ENCODE measurements at regions not wholly inside any gene's neighbourhood (a gene's known extent, or its start where the extent isn't known, plus 50 kb on each side); places are given as distances from the start of the nearest gene placed in this dataset.
A peak's percentile ranks its signal among the peaks of the same experiment; 100 is the strongest.

DNA sequence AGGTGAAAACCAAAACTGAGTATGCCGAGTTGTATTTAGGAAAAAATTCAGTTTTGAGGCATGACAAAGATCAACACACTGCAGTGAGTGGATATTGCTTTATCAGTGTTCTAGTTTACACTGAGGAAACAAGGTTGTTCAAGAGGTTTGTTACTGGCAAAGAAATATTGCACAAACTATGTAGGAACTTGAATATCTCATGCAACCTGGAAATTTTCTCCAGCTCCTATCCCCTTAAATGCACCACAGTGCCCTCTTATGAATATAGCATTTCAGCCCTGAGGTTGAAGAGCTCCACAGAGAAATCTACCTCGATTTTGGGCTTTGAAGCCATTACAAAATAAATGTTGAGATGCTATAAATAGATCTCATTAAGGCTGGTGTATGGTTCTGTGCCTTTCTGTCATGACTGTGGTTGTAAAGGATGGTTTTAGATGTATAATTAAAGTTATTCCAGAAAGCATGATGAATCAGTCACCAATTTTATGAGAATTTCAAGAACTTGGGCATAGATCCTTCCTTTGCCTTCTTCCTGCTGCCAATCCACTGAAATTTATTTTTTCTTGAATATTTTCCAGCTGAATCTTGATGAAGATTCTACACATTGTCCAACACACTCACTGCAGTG, 159.3 kb downstream of the SPATA31D1 start:
- no peak overlapping the region for H3K4me3 ChIP-seq (ENCODE audit: low read length)
- DNase-seq (ENCODE audit: low read depth, low spot score): no peak

- no peak overlapping the region for H3K4me3 ChIP-seq (ENCODE audit: low read length)
These were observed 159.8 kb downstream of the SPATA31D1 start for GRCh38 chr9:82148426-82148810.

DNA sequence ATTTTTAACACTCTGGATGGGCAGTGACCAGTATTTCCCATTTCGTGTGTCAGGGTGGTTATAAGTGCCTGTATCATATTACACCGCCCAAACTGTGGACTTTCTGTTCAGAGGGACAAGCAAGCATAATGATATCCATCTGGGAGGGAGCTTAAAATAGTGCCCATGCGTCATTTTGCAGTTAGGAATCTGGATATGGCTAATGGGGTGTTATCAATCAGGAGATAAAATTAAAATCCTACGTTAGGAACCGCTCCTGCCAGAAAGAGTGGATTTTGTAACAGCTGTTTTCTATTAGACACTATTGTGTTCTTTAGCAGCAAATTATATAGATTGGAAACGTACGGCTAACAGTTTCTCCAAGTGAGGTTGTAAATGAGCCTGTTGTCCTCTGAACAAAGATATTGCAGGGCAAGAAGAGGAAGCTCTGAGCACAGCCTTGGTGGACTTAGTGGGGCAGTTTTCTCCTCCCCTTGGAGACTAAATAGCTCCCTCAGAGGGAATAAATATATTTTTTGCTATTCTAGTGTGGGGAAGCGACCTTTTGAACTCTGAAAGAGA, 160.4 kb downstream of the SPATA31D1 start:
- DNase-seq (ENCODE audit: low read depth, low spot score): no peak
- no peak overlapping the region for H3K4me3 ChIP-seq (ENCODE audit: low read length)

More at GRCh38 chr9:82148426-82148810, 159.8 kb downstream of the SPATA31D1 start:
- DNase-seq (ENCODE audit: low read depth, low spot score): no peak

GRCh38 chr9:82149501-82149946, 161.0 kb downstream of the SPATA31D1 start:
- no peak for DNase-seq (ENCODE audit: low read depth, low spot score)
- H3K4me3 ChIP-seq (ENCODE audit: low read length): no peak overlapping the region

- H3K4me3 ChIP-seq (ENCODE audit: low read length): no peak overlapping the region
- DNase-seq (ENCODE audit: low read depth, low spot score): no peak
These were observed 163.6 kb downstream of the SPATA31D1 start for GRCh38 chr9:82152181-82152580.

- H3K4me3 ChIP-seq (ENCODE audit: low read length): no peak overlapping the region
- no peak for DNase-seq (ENCODE audit: low read depth, low spot score)
These were observed 164.5 kb downstream of the SPATA31D1 start for GRCh38 chr9:82153032-82153431.

DNA sequence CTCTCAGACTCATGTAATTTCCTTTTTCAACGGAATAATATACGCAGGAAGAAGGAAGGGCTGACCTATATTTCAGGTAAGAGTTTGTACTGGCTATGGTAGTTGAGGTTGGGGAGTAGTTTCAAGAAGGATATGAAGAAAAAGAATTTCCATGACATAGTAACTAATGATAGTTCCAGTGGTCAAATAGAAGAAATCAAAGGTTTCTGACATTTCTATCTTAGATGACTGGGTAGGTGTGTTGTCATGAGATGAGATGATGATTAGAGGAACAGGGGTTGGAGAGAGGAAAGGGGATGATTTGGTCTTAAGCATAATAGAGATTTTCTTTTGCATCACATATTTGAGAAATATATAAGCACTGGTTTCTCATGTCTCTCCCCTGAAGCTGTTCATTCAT, 166.0 kb downstream of the SPATA31D1 start:
- H3K4me3 ChIP-seq (ENCODE audit: low read length): no peak overlapping the region
- DNase-seq (ENCODE audit: low read depth, low spot score): no peak

DNA sequence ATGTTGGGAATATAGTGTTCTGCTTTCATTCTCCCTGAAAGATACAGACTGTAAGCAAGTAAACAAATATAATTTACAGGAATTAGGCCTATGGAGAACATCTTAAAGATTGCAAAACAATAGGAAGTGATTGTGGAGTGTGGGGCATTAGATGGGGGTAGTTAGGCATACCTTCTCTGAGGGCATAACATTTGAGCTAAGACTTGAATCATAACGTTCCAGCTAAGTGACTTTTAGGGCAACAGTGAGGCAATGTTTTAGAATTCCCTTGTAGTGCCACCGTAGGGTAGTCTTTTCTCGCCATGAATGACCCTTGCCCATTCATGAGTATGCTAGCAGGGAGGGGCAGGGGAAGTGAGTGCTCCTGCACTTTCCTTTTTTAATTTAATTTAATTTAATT, 173.3 kb downstream of the SPATA31D1 start:
- H3K4me3 ChIP-seq (ENCODE audit: low read length): no peak overlapping the region
- no peak for DNase-seq (ENCODE audit: low read depth, low spot score)

DNA sequence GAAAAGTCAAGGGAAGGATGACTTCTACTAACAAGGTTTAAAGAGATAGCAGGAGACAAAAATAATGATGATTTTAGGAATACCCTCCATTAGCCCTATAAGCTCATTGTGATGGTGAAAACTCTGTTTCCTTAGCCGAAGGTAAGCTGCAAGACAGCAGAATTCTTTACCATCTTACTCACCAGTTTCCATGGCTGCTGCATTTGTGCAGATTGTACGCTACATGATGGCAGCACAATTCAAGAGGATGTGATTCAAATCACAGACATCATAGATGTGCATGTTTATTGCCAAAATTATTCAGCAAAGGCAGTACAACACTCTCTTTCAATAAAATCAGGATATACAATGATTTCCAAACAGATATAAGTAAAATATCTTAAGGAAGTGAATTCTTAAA, 175.6 kb downstream of the SPATA31D1 start:
- DNase-seq (ENCODE audit: low read depth, low spot score): no peak
- H3K4me3 ChIP-seq (ENCODE audit: low read length): no peak overlapping the region

DNA sequence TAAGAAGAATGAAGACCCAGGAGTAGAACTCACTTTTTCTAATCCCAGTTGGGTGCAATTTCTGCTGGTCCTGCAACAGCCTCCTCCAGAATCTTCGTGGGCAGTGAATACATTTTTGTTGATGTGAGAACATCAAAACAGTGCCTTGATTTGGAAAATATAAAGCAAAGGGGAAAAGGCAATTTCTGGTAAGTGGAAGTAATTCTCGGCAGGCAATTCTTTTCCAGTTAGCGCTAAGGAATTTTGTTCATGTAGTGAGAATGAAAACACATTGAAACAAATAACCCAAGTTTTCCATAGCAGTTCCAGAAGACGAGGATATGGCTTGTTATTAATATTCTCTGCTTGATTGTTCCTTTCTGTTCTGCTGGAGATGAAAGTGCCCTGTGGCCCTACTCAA, 178.7 kb downstream of the SPATA31D1 start:
- H3K4me3 ChIP-seq (ENCODE audit: low read length): no peak overlapping the region
- DNase-seq (ENCODE audit: low read depth, low spot score): no peak

- H3K4me3 ChIP-seq (ENCODE audit: low read length): no peak overlapping the region
- DNase-seq (ENCODE audit: low read depth, low spot score): no peak
These were observed 180.0 kb downstream of the SPATA31D1 start for GRCh38 chr9:82168585-82168984.

DNA sequence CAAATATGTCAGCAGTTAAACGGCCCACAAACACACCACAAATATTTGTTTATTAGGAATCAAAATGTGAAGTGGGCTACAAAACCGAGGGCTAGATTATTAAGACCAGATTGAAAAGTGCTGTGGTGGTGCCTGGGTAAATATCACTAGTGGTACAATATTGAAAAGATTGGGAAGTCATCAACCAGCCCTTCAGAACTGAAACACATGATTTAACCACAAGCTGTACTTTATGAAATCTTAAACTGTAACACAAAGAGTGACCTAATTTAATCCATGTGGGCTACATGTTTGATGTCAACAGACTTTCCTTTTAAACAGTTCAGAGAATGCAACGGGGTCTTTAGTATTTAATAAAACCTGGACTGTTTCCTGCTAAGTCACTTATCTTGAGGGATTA, 182.3 kb downstream of the SPATA31D1 start:
- no peak overlapping the region for H3K4me3 ChIP-seq (ENCODE audit: low read length)
- no peak for DNase-seq (ENCODE audit: low read depth, low spot score)

DNA sequence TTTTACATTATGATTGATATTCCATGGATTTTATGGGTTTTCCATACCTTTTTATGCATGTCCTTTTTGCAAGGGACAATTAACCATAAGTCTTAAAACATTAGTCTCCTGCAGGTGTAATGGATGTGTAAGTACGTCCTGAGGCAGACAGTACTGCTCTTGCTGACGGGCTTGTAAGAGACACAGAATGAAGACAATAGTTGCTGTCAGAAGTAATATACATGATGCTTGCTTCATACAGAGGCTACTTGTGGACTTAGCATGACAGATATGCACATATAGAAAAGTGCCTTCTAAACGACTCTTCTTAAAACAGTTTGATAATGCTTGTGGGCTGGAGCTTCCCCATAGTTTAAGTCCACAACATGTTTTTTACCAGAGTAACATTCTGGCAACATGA, 182.7 kb downstream of the SPATA31D1 start:
- H3K4me3 ChIP-seq (ENCODE audit: low read length): no peak overlapping the region
- no peak for DNase-seq (ENCODE audit: low read depth, low spot score)

DNA sequence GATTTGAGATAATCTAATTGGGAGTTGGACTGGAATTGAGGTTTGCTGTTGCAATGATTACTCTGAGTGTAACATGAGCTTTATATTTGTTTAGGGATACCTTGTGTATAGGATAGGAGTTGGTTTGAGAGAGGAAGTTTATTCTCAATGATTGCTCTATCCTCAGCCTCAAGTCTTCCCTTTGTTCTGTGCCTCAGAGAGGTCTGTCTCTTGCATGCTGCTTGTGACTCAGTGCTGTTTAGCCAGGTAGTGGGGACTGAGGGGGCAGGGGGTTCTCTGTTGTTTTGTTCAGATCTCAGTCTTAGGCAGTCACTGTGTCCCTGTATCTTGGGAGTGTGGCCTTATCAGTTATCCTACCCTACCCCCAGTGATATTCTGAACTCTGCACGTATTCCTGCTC, 192.1 kb downstream of the SPATA31D1 start:
- no peak for DNase-seq (ENCODE audit: low read depth, low spot score)
- H3K4me3 ChIP-seq (ENCODE audit: low read length): no peak overlapping the region

GRCh38 chr9:82183181-82183860, 194.7 kb downstream of the SPATA31D1 start:
- no peak overlapping the region for H3K4me3 ChIP-seq (ENCODE audit: low read length)
- no peak for DNase-seq (ENCODE audit: low read depth, low spot score)

DNA sequence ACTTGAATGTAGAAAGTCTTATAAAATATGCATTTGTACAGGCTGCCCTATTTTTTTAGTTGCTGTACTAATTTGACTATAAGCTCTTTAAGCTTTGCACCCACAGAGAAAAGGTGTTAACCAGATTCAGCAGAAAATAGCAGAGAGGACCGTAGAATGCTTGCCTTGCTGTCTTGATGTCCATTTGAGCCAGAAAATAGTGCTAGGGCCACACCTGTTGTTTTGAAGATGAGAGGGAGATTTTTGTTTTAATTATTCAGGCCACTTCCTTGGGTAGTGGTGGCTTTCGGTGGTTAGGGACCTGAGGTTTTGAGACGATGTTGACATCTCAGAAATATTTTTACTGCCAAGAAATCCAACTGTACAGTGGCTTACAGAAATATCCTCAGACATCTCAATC, 196.0 kb downstream of the SPATA31D1 start:
- no peak overlapping the region for H3K4me3 ChIP-seq (ENCODE audit: low read length)
- no peak for DNase-seq (ENCODE audit: low read depth, low spot score)

- no peak for DNase-seq (ENCODE audit: low read depth, low spot score)
These were observed 200.2 kb downstream of the SPATA31D1 start for GRCh38 chr9:82188817-82189216.

DNA sequence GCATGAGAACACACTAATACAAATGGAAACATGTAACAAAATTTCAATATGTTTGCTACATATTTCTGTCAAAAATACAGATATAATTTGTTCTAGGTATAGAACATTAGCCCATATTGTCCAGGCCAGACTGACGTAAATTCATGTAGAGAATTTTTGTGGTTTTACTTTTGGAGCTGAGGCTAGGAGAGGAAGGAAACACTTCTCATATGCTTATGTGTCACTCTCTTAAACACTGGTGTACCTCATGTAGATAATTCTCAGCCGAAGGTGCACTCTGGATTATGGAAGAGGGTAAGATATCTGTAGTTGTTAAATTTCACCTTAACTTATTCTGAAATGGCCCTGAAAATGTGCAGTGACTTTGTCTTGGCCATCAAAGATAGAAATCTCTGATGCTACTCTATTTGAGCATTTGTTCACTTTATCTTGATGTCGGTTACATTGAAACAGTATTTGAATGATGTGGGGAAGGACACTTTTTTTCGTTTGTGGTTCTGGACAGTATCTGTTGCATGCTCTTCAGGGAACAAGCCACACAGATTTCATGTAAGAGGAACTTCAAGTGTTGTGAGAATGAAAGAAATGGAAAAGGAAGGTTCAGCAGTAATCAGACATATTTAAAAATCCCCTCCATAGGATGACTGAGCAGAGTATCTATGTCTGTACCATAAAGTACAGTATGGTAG, 202.7 kb downstream of the SPATA31D1 start:
- no peak overlapping the region for H3K4me3 ChIP-seq (ENCODE audit: low read length)
- DNase-seq (ENCODE audit: low read depth, low spot score): no peak

More at GRCh38 chr9:82188817-82189216, 200.2 kb downstream of the SPATA31D1 start:
- H3K4me3 ChIP-seq (ENCODE audit: low read length): no peak overlapping the region

GRCh38 chr9:82192211-82192610, 203.6 kb downstream of the SPATA31D1 start:
- DNase-seq (ENCODE audit: low read depth, low spot score): peak; percentile 35
- no peak overlapping the region for H3K4me3 ChIP-seq (ENCODE audit: low read length)

Measured in Jurkat, Clone E6-1 (cell line).